ENCODE measurements at regions not wholly inside any gene's neighbourhood (a gene's known extent, or its start where the extent isn't known, plus 50 kb on each side); places are given as distances from the start of the nearest gene placed in this dataset.

DNA sequence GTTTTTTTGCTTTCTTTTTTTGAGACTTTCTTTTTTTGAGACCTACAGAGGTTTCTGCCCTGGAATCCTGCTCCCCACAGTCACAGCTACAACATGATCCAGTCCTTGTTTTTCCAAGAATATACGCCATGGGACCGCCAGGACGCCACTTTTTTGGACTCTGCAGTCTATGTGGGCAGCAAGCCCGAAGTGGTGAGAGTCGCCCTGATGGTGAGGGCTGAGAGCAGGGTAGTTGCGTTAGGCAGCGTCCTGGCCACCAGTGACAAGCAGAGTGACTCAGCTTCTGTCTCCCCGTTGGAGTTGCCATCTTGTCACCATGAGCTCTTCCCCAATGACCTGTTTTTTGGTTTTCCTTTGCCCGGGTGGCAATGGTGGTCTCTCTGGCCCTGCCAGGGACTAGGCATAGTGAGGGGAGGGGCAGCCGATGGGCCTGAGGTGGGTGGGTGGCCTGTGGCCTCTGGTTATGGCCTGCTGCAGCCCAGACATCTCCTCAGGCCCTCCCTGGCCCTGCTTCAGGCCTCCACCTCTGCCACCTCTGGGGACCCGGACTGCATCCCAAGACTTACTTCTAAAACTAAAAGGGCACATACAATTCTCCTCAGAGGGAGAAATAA is 88.0 kb upstream of the MALRD1 start:
- Histone ChIP-seq H3K36me3 (ENCODE audit: control insufficient read depth, insufficient read depth, low read length) (no peaks in the 10 kb centered on the region), H3K27me3 (ENCODE audit: control insufficient read depth, insufficient read depth, low read length) (no peaks in the 10 kb centered on the region), H3K4me1 (ENCODE audit: control insufficient read depth, insufficient read depth, low read length) (no peaks in the 10 kb centered on the region), H3K4me3 (ENCODE audit: low read depth, low read length) (no peak overlapping the region), H3K9ac (ENCODE audit: low read depth, low read length) (no peak overlapping the region), H3K9me3 (ENCODE audit: control insufficient read depth, insufficient read depth, low read length) (no peaks in the 10 kb centered on the region)

DNA sequence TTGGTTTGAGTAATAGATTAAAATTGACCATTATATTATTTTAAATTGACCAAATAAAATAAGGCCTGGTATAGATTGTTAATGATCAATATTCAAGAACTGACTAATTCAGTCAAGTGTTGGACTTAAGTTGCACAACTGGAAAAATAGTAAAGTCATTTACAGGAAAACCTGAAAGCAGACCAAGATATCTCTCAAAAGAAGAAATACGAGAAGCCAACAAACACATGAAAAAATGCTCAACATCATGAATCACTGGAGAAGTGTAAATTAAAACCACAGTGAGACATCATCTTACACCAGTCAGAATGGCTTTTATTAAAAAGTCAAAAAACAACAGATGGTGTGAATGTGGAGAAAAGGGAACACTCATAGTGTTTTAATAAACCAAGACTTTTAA is 80.4 kb upstream of the MALRD1 start:
- Histone ChIP-seq H3K4me1 (ENCODE audit: control insufficient read depth, insufficient read depth, low read length) (no peaks in the 10 kb centered on the region), H3K36me3 (ENCODE audit: control insufficient read depth, insufficient read depth, low read length) (no peaks in the 10 kb centered on the region), H3K9me3 (ENCODE audit: control insufficient read depth, insufficient read depth, low read length) (no peaks in the 10 kb centered on the region), H3K9ac (ENCODE audit: low read depth, low read length) (no peak overlapping the region), H3K4me3 (ENCODE audit: low read depth, low read length) (no peak overlapping the region), H3K27me3 (ENCODE audit: control insufficient read depth, insufficient read depth, low read length) (no peaks in the 10 kb centered on the region)

DNA sequence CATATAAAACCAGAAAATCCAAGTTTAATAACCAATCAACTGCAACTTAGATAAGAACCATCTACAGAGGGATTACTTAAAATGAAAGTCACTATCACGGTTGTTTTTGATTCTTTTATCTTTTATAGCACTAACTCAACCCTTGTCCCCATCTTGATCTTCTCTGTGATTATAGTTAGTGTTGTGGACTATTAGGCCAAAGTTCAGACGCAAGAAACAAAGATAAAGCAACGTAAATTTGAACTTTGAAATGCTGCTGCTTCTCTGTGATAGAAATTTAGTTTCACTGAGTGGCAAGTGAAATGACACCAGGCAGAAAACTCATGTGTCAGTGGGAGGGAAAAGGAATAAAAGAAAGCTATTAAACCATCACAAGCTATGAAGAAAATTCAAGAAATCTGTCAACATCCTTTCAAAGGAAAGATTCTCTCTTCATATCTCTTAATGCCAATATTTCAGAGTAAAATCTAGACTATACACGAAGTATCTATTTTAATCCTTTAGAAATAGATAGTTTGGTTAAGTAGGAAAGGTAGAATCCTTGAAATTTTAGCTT is 71.8 kb upstream of the MALRD1 start:
- H3K9me3 ChIP-seq (ENCODE audit: control insufficient read depth, insufficient read depth, low read length): no peaks in the 10 kb centered on the region
- no peaks in the 10 kb centered on the region for H3K27me3 ChIP-seq (ENCODE audit: control insufficient read depth, insufficient read depth, low read length)
- H3K4me3 ChIP-seq (ENCODE audit: low read depth, low read length): no peak overlapping the region

DNA sequence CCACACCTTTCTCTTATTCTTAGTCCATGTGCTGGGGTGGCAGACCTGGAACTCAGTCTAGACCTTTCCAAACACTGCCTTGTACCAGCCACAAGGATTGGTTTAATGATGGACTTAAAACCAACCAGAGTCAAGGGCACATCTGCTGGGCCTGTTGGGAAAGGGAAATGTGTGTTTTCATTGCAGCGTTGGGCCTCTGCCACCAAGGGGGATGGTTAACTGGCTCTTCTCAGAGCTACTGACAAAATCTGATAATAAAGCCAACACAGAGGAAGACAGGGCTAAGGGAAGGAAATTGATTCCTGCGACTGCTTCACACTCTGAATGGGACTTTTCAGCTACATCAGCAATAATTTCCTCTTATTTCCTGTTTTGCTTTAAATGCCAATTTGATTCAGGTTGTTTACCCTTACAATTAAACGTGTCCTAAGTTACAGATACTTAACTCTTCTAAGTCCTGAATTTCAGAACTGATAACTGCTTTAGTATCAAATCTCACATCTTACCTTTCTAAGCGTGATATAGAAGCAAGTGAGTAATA is 68.4 kb upstream of the MALRD1 start:
- H3K4me3 ChIP-seq (ENCODE audit: low read depth, low read length): no peak overlapping the region
- no peaks in the 10 kb centered on the region for H3K4me1 ChIP-seq (ENCODE audit: control insufficient read depth, insufficient read depth, low read length)
- H3K9me3 ChIP-seq (ENCODE audit: control insufficient read depth, insufficient read depth, low read length): no peaks in the 10 kb centered on the region
- no peaks in the 10 kb centered on the region for H3K36me3 ChIP-seq (ENCODE audit: control insufficient read depth, insufficient read depth, low read length)
- no peaks in the 10 kb centered on the region for H3K27me3 ChIP-seq (ENCODE audit: control insufficient read depth, insufficient read depth, low read length)
- no peak overlapping the region for H3K9ac ChIP-seq (ENCODE audit: low read depth, low read length)

More for the DNA sequence above, 71.8 kb upstream of the MALRD1 start:
- Histone ChIP-seq H3K4me1 (ENCODE audit: control insufficient read depth, insufficient read depth, low read length) (no peaks in the 10 kb centered on the region), H3K9ac (ENCODE audit: low read depth, low read length) (no peak overlapping the region), H3K36me3 (ENCODE audit: control insufficient read depth, insufficient read depth, low read length) (no peaks in the 10 kb centered on the region)

DNA sequence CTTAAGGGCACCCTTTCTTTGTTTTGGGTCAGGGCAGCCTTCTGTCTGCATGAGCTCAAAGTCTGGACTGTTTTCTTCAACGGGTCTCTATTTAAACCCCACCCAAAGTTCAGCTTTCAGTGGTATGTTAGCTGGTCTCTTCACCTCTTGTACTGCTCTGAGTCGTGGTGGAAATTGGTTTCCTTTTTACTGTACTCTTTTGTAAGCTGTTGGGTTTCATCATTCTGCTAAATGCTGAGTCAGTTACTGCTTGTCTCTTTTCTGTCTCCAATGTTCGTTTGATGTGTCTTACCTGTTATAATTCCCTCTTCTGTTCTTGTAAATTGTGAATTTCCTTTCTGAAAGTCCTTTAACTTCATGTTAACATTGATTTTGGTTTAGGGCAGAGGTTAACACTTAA is 64.1 kb upstream of the MALRD1 start:
- Histone ChIP-seq H3K9me3 (ENCODE audit: control insufficient read depth, insufficient read depth, low read length) (peaks cover 3% of the 10 kb centered on the region), H3K4me3 (ENCODE audit: low read depth, low read length) (no peak overlapping the region), H3K27me3 (ENCODE audit: control insufficient read depth, insufficient read depth, low read length) (no peaks in the 10 kb centered on the region), H3K36me3 (ENCODE audit: control insufficient read depth, insufficient read depth, low read length) (no peaks in the 10 kb centered on the region), H3K9ac (ENCODE audit: low read depth, low read length) (no peak overlapping the region), H3K4me1 (ENCODE audit: control insufficient read depth, insufficient read depth, low read length) (no peaks in the 10 kb centered on the region)

DNA sequence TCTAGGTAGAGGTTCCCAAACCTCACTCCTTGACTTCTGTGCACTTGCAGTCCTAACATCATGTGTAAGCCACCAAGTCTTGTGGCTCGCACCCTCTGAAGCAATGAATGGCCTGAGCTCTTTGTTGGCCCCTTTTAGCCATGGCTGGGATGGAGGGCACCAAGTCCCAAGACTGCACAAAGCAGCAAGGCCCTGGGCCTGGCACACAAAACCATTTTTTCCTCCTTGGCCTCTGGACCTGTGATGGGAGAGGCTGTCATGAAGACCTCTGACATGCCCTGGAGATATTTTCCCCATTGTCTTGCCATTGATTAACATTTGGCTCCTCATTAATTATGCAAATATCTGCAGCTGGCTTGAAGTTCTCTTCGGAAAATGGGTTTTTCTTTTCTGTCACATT is 60.3 kb upstream of the MALRD1 start:
- H3K4me1 ChIP-seq (ENCODE audit: control insufficient read depth, insufficient read depth, low read length): no peaks in the 10 kb centered on the region
- no peak overlapping the region for H3K4me3 ChIP-seq (ENCODE audit: low read depth, low read length)
- no peak overlapping the region for H3K9ac ChIP-seq (ENCODE audit: low read depth, low read length)
- H3K9me3 ChIP-seq (ENCODE audit: control insufficient read depth, insufficient read depth, low read length): peaks cover 3% of the 10 kb centered on the region
- no peaks in the 10 kb centered on the region for H3K36me3 ChIP-seq (ENCODE audit: control insufficient read depth, insufficient read depth, low read length)
- no peaks in the 10 kb centered on the region for H3K27me3 ChIP-seq (ENCODE audit: control insufficient read depth, insufficient read depth, low read length)

Data from iPS-15b (cell line).